Upper lobe of left lung (tissue), 6 donors: ENCODE measurements at regions not wholly inside any gene's neighbourhood (a gene's known extent, or its start where the extent isn't known, plus 50 kb on each side); places are given as distances from the start of the nearest gene placed in this dataset.

Experiments used
- ATAC-seq, 2 donors: fragments of 200-7000 bp; cut with Tn5 transposase; one replicate each; pipeline ENCODE4 v1.9.1; 2022; ENCODE audit warnings: mild to moderate bottlenecking in 2 of 2, moderate library complexity in 2 of 2; ENCODE audit not compliant: low FRiP score in 2 of 2
- DNase-seq, 2 donors: peaks; one replicate each; pipeline ENCODE4 v3.0.0-alpha.2; 2019 to 2020
- H3K27ac ChIP-seq, 4 donors: fragments of 200-600 bp; sonication (generic); one replicate each; pipeline ENCODE4 v1.5.1; 2016 to 2019
- H3K27me3 ChIP-seq, 4 donors: fragments of 200-600 bp; sonication (generic); one replicate each; pipeline ENCODE4 v1.5.1; 2017 to 2019
- H3K36me3 ChIP-seq, 4 donors: fragments of 200-600 bp; sonication (generic); one replicate each; pipeline ENCODE4 v1.5.1; 2016 to 2019
- H3K4me1 ChIP-seq, 4 donors: fragments of 200-600 bp; sonication (generic); one replicate each; pipeline ENCODE4 v1.5.1; 2018 to 2019
- H3K4me3 ChIP-seq, 4 donors: fragments of 200-600 bp; sonication (generic); one replicate each; pipeline ENCODE4 v1.5.1; 2017 to 2019; ENCODE audit warnings: mild to moderate bottlenecking in 2 of 4, moderate library complexity in 1 of 4
- H3K9me3 ChIP-seq, 4 donors: fragments of 200-600 bp; sonication (generic); one replicate each; pipeline ENCODE4 v1.5.1; 2018 to 2019
- CTCF ChIP-seq, 6 experiments: fragments of 450-650 bp in 4 of 6; fragments of 200-600 bp in 2 of 6; sonication (generic) in 2 of 6; IDR thresholded peaks; one replicate each; pipeline ENCODE4 v1.5.1; 2016 to 2019; ENCODE audit warnings: antibody characterized with exemption in 6 of 6
- EP300 ChIP-seq, 4 donors: sonication (generic); formaldehyde crosslinking; IDR thresholded peaks; one replicate each; pipeline ENCODE4 v1.5.1; 2017; ENCODE audit warnings: antibody characterized with exemption in 4 of 4, control low read depth in 2 of 4
- POLR2A ChIP-seq, 4 donors: fragments of 450-650 bp; IDR thresholded peaks; one replicate each; pipeline ENCODE4 v1.5.1; 2016 to 2017; ENCODE audit warnings: antibody characterized with exemption in 4 of 4, mild to moderate bottlenecking in 2 of 4
- POLR2AphosphoS5 ChIP-seq, 2 donors: sonication (generic); formaldehyde crosslinking; IDR thresholded peaks; one replicate each; pipeline ENCODE4 v1.5.1; 2017; ENCODE audit warnings: antibody characterized with exemption in 2 of 2
- WGBS, 2 donors: methylation state at CpG; one replicate each; pipeline ENCODE4 v1.1.5; 2017 to 2018; 5-methylcytosine and 5-hydroxymethylcytosine counted together
- donor health status: DM: no; HTN: no; CAD: no; lungs with moderate emphysema.
- donor health status: DM: no; HTN: yes; CAD: no; lungs with severe emphysema.

GRCh38 chr10:10657139-10657760 is 360.4 kb upstream of the CELF2 start:
- Histone ChIP-seq H3K27ac (no peak overlapping the region), H3K27me3 (no peaks in the 10 kb centered on the region), H3K9me3 (no peaks in the 10 kb centered on the region), H3K4me1 (peaks cover 0 to 11% (median 7%) of the 10 kb centered on the region in 4 donors), H3K4me3 (no peak overlapping the region), H3K36me3 (no peaks in the 10 kb centered on the region)
- DNase-seq = no peak
- WGBS, 2 donors = 86% methylated on average over 6 of the region's 6 CpGs
- no peak for ATAC-seq
- no peak for TF ChIP-seq POLR2AphosphoS5 (IDR thresholded peaks at IDR 0.05)
- no peak for TF ChIP-seq EP300 (IDR thresholded peaks at IDR 0.05)
- no peak for TF ChIP-seq POLR2A (IDR thresholded peaks at IDR 0.05)
- TF ChIP-seq CTCF (IDR thresholded peaks at IDR 0.05) = no peak

GRCh38 chr10:10658172-10658785 is 359.4 kb upstream of the CELF2 start:
- H3K27ac ChIP-seq = no peak overlapping the region
- no peak for DNase-seq
- TF ChIP-seq EP300 (IDR thresholded peaks at IDR 0.05) (no peak), POLR2A (IDR thresholded peaks at IDR 0.05) (no peak), POLR2AphosphoS5 (IDR thresholded peaks at IDR 0.05) (no peak), CTCF (IDR thresholded peaks at IDR 0.05) (no peak)
- H3K4me1 ChIP-seq = peaks cover 0 to 12% (median 10%) of the 10 kb centered on the region in 4 donors
- H3K4me3 ChIP-seq = no peak overlapping the region
- no peaks in the 10 kb centered on the region for H3K27me3 ChIP-seq
- H3K36me3 ChIP-seq = no peaks in the 10 kb centered on the region
- peak in 1 of 2 donors; percentile 49 for ATAC-seq
- no peaks in the 10 kb centered on the region for H3K9me3 ChIP-seq

GRCh38 chr10:10660054-10660453 is 357.6 kb upstream of the CELF2 start:
- H3K4me3 ChIP-seq = no peak overlapping the region
- no peak for ATAC-seq

GRCh38 chr10:10661176-10661575 is 356.5 kb upstream of the CELF2 start:
- ATAC-seq (no peak), DNase-seq (no peak)
- TF ChIP-seq POLR2AphosphoS5 (IDR thresholded peaks at IDR 0.05) (no peak), POLR2A (IDR thresholded peaks at IDR 0.05) (no peak), CTCF (IDR thresholded peaks at IDR 0.05) (no peak), EP300 (IDR thresholded peaks at IDR 0.05) (no peak)
- no peaks in the 10 kb centered on the region for H3K36me3 ChIP-seq
- H3K27me3 ChIP-seq = no peaks in the 10 kb centered on the region
- no peak overlapping the region for H3K27ac ChIP-seq
- H3K4me1 ChIP-seq = peaks cover 0 to 12% (median 10%) of the 10 kb centered on the region in 4 donors
- no peak overlapping the region for H3K4me3 ChIP-seq
- 48 to 71% methylated on average over 4 of the region's 4 CpGs for WGBS, 2 donors
- H3K9me3 ChIP-seq = no peaks in the 10 kb centered on the region

More at GRCh38 chr10:10660054-10660453, 357.6 kb upstream of the CELF2 start:
- 96 to 100% methylated on average over 1 of the region's 1 CpG for WGBS, 2 donors
- Histone ChIP-seq H3K36me3 (no peaks in the 10 kb centered on the region), H3K27me3 (no peaks in the 10 kb centered on the region), H3K27ac (no peak overlapping the region), H3K9me3 (no peaks in the 10 kb centered on the region), H3K4me1 (peaks cover 0 to 12% (median 10%) of the 10 kb centered on the region in 4 donors)
- TF ChIP-seq POLR2AphosphoS5 (IDR thresholded peaks at IDR 0.05) = no peak
- no peak for TF ChIP-seq CTCF (IDR thresholded peaks at IDR 0.05)
- no peak for TF ChIP-seq EP300 (IDR thresholded peaks at IDR 0.05)
- no peak for TF ChIP-seq POLR2A (IDR thresholded peaks at IDR 0.05)
- no peak for DNase-seq
